ENCODE measurements at regions not wholly inside any gene's neighbourhood (a gene's known extent, or its start where the extent isn't known, plus 50 kb on each side); places are given as distances from the start of the nearest gene placed in this dataset.

GRCh38 chr20:56060486-56060885 is 55.2 kb upstream of the CBLN4 start:
- DNase-seq, result no peak

GRCh38 chr20:56069016-56069415 is 63.7 kb upstream of the CBLN4 start:
- DNase-seq, result no peak

DNA sequence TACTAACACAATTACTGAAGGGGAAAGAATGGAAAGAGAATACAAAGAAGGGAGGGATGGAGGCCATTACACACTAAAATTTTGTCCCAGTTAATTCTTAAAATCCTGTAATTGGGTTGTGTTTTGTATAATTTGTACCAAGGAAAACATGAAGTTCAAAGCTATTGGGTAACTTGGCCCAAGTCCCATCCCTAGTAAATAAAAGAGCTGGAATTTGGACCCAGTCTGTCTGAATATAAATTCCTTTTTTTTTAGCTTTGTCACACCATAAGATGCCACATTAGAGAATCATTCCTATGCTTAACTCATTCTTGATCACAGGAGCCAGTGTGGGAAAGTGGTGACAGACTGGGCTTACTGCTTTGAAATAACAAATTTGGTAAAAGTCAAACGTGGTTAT is 66.8 kb upstream of the CBLN4 start:
- no peak for DNase-seq

DNA sequence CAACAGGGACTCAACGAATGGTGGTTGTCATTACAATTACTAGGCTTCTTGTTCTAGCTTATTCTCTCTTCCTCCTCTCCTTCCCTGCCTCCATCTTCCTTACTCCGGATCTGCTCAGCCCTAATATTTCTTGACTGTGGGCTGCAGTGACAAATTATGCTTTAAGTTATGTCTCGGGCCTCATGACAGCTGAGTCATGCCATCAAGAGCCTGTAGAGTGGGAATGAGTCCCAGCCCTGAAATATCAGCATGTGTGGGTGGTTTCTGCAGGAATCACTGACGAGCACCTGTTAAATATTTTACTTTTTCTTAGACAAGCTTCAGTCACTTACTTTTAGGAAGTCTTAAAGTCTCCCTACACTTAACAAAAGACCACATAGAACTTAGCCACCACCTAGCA is 83.1 kb upstream of the CBLN4 start:
- no peak for DNase-seq

DNA sequence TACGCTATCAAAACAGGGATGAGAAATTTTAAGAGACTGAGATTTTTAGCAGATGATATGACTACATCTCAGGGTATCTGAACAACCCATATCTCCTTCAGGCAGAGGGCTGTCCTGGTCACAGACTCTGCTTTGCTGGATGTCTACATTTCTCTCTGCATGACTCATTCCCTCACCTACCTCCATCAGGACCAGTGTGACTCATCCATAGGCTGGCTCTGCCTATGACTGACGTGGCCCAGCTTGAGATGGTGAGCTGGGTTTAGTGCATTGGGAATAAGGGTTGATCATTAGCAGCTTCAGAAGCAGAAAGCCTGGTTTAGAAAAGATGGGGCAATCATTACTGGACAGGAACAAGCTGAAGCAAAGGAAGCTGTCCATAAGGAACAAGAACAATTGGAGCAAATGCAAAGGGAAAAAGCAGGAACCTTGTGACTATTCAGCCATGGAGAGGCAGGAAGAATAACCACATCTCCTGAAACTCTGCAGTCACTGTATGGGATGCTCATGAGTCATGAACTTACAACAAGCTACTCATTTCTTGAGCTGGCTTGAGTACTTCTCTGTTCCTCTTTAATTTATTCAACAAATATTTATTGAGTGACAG is 86.4 kb upstream of the CBLN4 start:
- no peak for DNase-seq

DNA sequence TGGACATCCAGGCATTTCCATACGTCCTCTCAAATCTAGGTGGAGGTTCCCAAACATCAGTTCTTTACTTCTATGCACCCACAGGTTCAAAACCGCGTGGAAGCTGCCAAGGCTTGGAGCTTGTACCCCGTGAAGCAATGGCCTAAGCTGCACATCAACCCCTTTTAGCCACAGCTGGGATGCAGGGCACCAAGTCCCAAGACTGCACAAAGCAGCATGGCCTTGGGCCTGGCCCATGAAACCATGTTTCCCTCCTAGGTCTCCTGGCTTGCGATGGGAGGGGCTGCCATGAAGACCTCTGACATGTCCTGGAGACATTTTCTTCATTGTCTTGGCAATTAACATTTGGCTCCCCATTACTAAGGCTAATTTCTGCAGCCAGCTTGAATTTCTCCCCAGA is 88.9 kb upstream of the CBLN4 start:
- no peak for DNase-seq

- no peak for DNase-seq
These were observed 93.7 kb upstream of the CBLN4 start for GRCh38 chr20:56098981-56099500.

- DNase-seq, result no peak
These were observed 106.8 kb upstream of the CBLN4 start for GRCh38 chr20:56111961-56112730.

GRCh38 chr20:56117350-56117749 is 112.0 kb upstream of the CBLN4 start:
- DNase-seq, result no peak

GRCh38 chr20:56121850-56122249 is 116.5 kb upstream of the CBLN4 start:
- no peak for DNase-seq

DNA sequence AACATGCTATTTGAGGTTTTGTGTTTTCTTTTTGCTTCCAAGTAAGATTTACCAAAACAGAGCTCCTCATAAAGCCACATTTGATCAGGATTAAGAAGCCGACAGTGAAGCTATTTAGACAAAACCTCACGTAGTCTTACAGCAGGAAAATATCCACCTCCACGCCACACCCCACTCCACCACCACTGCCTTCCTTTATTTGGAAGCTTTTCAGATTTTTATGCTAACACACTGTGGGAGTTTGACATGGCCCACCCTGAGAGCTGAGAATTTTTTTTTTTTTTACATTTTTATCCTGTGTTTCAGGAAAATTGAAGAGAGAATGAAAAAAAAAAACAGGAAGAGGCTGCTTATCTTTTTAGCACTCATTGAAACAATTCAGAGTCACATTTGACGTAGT is 104.8 kb upstream of the MC3R start:
- DNase-seq, result no peak

GRCh38 chr20:56151834-56152233 is 96.7 kb upstream of the MC3R start:
- no peak for DNase-seq

- DNase-seq, result no peak
These were observed 94.6 kb upstream of the MC3R start for GRCh38 chr20:56153926-56154325.

DNA sequence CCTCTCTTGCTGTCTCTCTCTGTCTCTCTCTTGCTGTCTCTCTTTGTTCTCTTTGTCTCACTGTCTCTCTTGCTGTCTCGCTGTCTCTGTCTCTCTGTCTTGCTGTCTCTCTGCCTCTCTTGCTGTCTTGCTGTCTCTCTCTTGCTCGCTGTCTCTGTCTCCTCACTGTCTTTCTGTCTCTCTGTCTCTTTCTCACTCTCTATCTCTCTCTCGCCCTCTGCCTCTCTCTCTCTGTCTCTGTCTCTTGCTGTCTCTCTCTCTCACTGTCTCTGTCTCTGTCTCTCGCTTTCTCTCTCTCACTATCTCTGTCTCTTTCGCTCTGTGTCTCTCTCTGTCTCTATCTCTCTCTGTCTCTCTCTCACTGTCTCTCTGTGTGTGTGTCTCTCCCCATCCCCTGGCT is 92.9 kb upstream of the MC3R start:
- DNase-seq, result no peak

DNA sequence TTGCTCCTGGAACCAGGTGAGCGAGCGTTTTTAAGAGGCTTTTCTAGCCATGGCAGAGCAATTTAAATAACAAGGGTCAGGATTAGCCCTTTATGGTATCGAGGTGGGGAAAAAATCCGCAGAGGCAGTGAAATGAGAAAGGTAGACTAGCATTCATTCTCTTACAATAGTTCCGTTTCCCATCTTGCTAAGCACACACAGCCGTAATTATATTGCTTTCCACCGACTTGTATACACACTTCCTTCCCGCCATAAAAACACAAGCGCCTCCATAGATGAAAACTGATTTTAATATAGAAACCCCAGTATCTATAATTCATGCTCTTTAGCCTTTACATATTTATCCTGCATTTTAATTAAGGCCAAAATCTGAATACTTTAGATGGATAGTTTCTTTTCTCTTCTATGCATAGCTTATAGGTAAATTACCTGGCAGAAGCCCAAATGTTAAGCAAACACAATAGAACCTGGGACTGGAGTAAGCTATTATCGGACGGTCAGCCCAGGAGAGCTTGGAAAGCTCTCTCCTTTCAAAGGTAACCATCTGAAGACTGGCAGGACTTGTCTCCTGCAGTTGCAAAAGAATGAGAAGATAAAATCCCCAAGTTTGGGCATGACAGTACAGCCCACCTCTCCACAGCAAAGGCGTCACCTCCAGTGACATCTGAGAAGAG is 90.9 kb upstream of the MC3R start:
- no peak for DNase-seq

DNA sequence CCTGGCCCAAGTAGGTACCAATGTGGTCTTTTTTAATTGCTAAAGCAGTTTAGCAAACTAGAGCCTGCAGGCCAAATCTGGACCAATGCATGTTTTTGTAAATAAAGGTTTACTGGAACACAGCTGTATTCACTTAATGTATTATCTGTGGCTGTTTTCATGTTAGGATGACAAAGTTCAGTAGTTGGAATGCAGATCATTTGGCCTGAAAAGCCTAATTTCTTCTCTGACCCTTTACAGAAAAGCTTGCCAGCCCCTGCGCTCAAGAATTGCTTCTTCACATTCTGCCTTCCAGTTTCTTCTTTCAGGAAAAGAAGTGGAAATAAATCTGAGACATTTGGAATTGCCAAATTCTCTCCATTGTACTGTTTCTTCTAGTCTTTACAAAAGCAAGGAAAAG is 90.0 kb upstream of the MC3R start:
- DNase-seq, result no peak

GRCh38 chr20:56160956-56161355 is 87.6 kb upstream of the MC3R start:
- no peak for DNase-seq

- no peak for DNase-seq
These were observed 84.7 kb upstream of the MC3R start for GRCh38 chr20:56163806-56164205.

GRCh38 chr20:56166781-56167465 is 81.6 kb upstream of the MC3R start:
- DNase-seq, result peak; percentile 4

DNA sequence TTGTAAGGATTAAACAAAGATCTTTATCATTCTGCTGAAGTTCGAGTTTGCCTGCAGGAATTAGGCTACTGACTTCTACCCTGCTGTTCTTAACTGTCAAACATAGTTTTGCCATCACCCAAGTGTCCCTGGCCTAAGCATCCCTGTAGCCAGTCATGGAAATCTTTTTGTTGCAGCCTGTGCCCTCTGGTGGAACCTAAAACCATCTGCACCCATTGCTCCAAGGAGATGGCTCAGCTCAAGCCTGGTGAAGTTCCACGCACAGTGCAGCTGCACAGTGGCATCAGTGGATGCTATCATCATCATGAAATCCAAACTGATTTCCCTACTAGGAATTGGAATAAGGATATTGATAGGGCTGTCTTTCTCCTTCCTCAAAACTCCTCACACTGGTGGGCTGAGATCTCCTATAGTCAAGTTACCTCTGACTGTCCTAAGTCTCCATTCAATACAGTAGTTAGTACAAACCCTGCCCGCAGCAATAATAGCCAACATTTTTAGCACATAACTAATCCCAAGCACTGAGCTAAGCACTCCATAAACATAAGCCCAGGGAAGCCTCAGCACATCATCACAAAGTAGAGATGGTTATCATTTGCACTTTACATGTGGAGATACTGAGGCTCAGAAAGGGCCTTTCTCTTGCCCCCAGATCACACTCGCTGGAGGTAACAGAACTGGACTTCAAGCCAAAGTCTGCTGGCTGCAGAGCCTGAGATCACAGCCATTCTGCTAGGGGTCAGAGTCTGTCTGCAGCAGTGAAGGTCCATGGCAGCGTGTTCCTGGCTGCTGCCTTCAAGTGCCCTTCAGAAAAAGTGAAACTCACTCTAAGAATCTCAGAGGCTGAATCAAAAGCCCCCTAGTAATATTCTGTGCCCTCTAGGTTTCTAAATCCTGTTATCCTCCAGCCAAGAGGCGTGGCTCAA is 77.2 kb upstream of the MC3R start:
- DNase-seq, result no peak

DNA sequence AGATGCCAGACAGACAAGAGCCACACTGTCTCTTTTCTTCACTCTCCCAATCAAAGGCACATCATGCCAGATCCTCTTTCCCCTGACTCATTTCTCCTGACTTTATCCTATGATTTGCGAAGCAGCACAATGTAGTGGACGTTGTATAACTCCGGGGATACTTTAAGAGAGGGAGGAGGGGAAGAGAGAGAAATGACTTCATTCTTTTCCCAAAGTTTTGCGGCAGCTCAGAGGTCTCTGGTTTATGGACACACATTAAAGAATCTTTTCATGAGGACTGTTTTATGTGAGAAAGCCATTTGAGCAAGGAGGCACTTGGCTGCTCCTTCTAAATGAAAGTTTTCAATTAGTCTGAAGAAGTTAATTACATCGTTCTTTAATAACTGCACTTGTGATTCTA is 75.1 kb upstream of the MC3R start:
- DNase-seq, result no peak

GRCh38 chr20:56174416-56174815 is 74.1 kb upstream of the MC3R start:
- no peak for DNase-seq

Measured in NCI-H1436 treated with DMSO at 0.1 percent for 48 hours (cell line).